OCI-LY1 (cell line): ENCODE measurements at regions not wholly inside any gene's neighbourhood (a gene's known extent, or its start where the extent isn't known, plus 50 kb on each side); places are given as distances from the start of the nearest gene placed in this dataset.
A peak's percentile ranks its signal among the peaks of the same experiment; 100 is the strongest.

Source experiments
- H2AFZ ChIP-seq: fragments of 200-600 bp; sonication (generic), shearing (Covaris generic); 2 replicates; pipeline ENCODE4 v1.6.0; 2014; ENCODE audit warnings: antibody characterized with exemption, mild to moderate bottlenecking, low read length
- H3F3A ChIP-seq: fragments of 200-600 bp; sonication (generic), shearing (Covaris generic); 2 replicates; pipeline ENCODE4 v1.6.0; 2014; ENCODE audit warnings: mild to moderate bottlenecking, antibody characterized with exemption, low read length, moderate library complexity; ENCODE audit not compliant: insufficient read depth
- H3K27ac ChIP-seq: fragments of 200-600 bp; sonication (generic); 2 replicates; pipeline ENCODE4 v1.5.1; 2014; ENCODE audit warnings: low read length, mixed run types, mild to moderate bottlenecking, low read depth; ENCODE audit not compliant: poor library complexity, severe bottlenecking
- H3K27me3 ChIP-seq: fragments of 200-600 bp; sonication (generic); 2 replicates; pipeline ENCODE4 v1.6.0; 2014; ENCODE audit warnings: antibody characterized with exemption, mild to moderate bottlenecking, low read length, moderate library complexity; ENCODE audit not compliant: insufficient read depth
- H3K36me3 ChIP-seq: fragments of 200-600 bp; sonication (generic); 2 replicates; pipeline ENCODE4 v1.6.1; 2014; ENCODE audit warnings: mild to moderate bottlenecking, antibody characterized with exemption, low read length, moderate library complexity, mixed read lengths; ENCODE audit not compliant: insufficient read depth
- H3K4me1 ChIP-seq: fragments of 200-600 bp; sonication (generic); 2 replicates; pipeline ENCODE4 v1.5.1; 2014; ENCODE audit warnings: mild to moderate bottlenecking, low read length, moderate library complexity; ENCODE audit not compliant: insufficient read depth, severe bottlenecking
- H3K4me2 ChIP-seq: fragments of 200-600 bp; sonication (generic), shearing (Covaris generic); 2 replicates; pipeline ENCODE4 v1.6.1; 2014; ENCODE audit warnings: low read length
- H3K4me3 ChIP-seq: fragments of 200-600 bp; sonication (generic); 2 replicates; pipeline ENCODE4 v1.5.1; 2014; ENCODE audit warnings: low read length, low read depth, mild to moderate bottlenecking, mixed read lengths; ENCODE audit not compliant: poor library complexity, severe bottlenecking
- H3K79me2 ChIP-seq: fragments of 200-600 bp; shearing (Covaris generic); 2 replicates; pipeline ENCODE4 v1.6.1; 2016; ENCODE audit warnings: mixed run types, low read length, mixed read lengths; ENCODE audit not compliant: insufficient read depth
- H3K9ac ChIP-seq: fragments of 200-600 bp; sonication (generic), shearing (Covaris generic); 2 replicates; pipeline ENCODE4 v1.6.1; 2014; ENCODE audit warnings: mild to moderate bottlenecking, low read length, mixed read lengths
- H3K9me2 ChIP-seq: fragments of 200-600 bp; sonication (generic), shearing (Covaris generic); 2 replicates; pipeline ENCODE4 v1.6.1; 2014; ENCODE audit warnings: low read depth, mild to moderate bottlenecking, low read length, mixed read lengths
- H3K9me3 ChIP-seq: fragments of 200-600 bp; shearing (Covaris generic); 2 replicates; pipeline ENCODE4 v1.6.1; 2014; ENCODE audit warnings: low read length, mixed read lengths
- H4K20me1 ChIP-seq: fragments of 200-600 bp; sonication (generic), shearing (Covaris generic); 2 replicates; pipeline ENCODE4 v1.6.0; 2016; ENCODE audit warnings: mild to moderate bottlenecking, low read length; ENCODE audit not compliant: insufficient read depth
- EZH2 ChIP-seq: fragments of 200-600 bp; sonication (generic), shearing (Covaris generic); IDR thresholded peaks from 2 replicates; pipeline ENCODE4 v1.8.0; 2017; ENCODE audit warnings: borderline replicate concordance, mixed run types, mild to moderate bottlenecking, antibody characterized with exemption, low read length, moderate library complexity, mixed read lengths
- TF ChIP-seq, protein P1 (sequence below): fragments of 200-600 bp; sonication (generic), shearing (Covaris generic); IDR thresholded peaks from 2 replicates; pipeline ENCODE4 v1.5.1; 2017; ENCODE audit warnings: mild to moderate bottlenecking, antibody characterized with exemption, low read length, moderate library complexity, mixed read lengths

DNA sequence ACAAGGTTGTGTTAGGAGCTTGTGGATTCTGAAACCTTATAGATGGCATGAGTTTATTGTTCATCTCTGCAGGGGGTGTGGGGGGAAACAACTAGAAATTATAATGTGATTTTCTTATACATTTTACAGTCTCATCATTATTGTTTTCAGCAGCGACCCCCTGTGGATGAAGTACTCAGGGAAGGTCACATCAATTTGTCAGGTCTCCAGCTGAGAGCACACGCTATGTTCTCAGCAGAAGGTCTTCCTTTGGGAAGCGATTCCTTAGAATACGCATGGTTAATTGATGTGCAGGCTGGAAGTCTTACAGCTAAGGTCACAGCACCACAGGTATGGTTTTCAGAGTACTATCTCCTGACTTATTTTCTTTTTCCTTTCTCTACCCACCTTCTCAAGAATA lies 72.2 kb downstream of the BLTP1 start:
- Histone ChIP-seq H3F3A (no peaks in the 10 kb centered on the region), H3K9ac (no peak overlapping the region), H3K79me2 (no peaks in the 10 kb centered on the region), H3K36me3 (peaks cover 6% of the 10 kb centered on the region; the same call in 1 of the 2 replicates), H4K20me1 (no peaks in the 10 kb centered on the region), H3K4me3 (no peak overlapping the region), H3K9me3 (no peaks in the 10 kb centered on the region), H3K9me2 (no peaks in the 10 kb centered on the region), H3K4me1 (no peaks in the 10 kb centered on the region), H2AFZ (no peak overlapping the region), H3K27me3 (no peaks in the 10 kb centered on the region), H3K4me2 (no peak overlapping the region), H3K27ac (no peak overlapping the region)
- TF ChIP-seq, protein P1, sequence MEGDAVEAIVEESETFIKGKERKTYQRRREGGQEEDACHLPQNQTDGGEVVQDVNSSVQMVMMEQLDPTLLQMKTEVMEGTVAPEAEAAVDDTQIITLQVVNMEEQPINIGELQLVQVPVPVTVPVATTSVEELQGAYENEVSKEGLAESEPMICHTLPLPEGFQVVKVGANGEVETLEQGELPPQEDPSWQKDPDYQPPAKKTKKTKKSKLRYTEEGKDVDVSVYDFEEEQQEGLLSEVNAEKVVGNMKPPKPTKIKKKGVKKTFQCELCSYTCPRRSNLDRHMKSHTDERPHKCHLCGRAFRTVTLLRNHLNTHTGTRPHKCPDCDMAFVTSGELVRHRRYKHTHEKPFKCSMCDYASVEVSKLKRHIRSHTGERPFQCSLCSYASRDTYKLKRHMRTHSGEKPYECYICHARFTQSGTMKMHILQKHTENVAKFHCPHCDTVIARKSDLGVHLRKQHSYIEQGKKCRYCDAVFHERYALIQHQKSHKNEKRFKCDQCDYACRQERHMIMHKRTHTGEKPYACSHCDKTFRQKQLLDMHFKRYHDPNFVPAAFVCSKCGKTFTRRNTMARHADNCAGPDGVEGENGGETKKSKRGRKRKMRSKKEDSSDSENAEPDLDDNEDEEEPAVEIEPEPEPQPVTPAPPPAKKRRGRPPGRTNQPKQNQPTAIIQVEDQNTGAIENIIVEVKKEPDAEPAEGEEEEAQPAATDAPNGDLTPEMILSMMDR = peak; percentile 36; the same call in 1 of the 2 replicates
- no peak for TF ChIP-seq EZH2

DNA sequence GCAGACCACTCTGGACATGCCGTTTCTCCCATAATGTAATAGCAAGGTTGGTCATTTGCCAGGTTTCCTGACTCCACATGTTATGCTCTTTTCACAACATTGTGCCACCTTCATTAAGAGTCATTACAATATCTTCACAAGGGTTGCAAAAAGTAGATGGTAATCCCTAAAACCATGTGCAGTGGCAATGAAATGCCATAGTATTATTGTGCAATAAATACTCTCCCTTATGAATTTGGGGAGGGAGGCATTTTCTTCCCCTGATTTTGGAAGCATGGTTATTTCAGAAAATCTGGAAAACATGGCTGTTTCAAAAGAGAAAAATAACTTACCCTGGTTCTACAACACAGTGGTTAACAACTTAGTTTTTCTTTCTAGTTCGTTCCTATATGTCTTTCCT lies 75.1 kb downstream of the BLTP1 start:
- TF ChIP-seq, protein P1 = no peak
- no peak for TF ChIP-seq EZH2
- Histone ChIP-seq H3K4me3 (no peak overlapping the region), H3K36me3 (peaks cover 12% of the 10 kb centered on the region; the same call in 1 of the 2 replicates)

DNA sequence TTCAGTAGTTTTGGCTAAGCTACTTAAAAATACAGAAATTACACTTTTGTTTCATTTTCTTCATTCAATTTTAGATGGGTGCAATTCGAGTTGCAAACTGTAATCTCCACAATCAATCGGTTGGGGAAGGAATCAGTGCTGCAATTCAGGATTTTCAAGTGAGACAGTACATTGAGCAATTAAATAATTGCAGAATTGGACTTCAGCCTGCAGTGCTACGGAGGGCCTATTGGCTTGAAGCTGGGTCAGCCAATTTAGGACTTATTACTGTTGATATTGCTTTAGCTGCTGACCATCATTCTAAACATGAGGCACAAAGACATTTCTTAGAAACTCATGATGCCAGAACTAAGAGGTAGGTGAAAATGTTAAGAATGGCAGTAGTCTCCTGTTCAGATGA lies 77.7 kb downstream of the BLTP1 start:
- no peaks in the 10 kb centered on the region for H3K9me2 ChIP-seq
- TF ChIP-seq EZH2 = no peak
- TF ChIP-seq, protein P1 = no peak
- H3K4me1 ChIP-seq = no peaks in the 10 kb centered on the region
- peaks cover 12% of the 10 kb centered on the region; the same call in 1 of the 2 replicates for H3K36me3 ChIP-seq
- H3F3A ChIP-seq = no peaks in the 10 kb centered on the region
- no peak overlapping the region for H3K4me2 ChIP-seq
- no peak overlapping the region for H3K27ac ChIP-seq
- H3K27me3 ChIP-seq = no peaks in the 10 kb centered on the region
- no peaks in the 10 kb centered on the region for H3K9me3 ChIP-seq
- no peak overlapping the region for H3K9ac ChIP-seq
- H4K20me1 ChIP-seq = no peaks in the 10 kb centered on the region
- no peaks in the 10 kb centered on the region for H3K79me2 ChIP-seq
- H3K4me3 ChIP-seq = no peak overlapping the region
- H2AFZ ChIP-seq = no peak overlapping the region

More for the DNA sequence above, 75.1 kb downstream of the BLTP1 start:
- Histone ChIP-seq H3K9me3 (no peaks in the 10 kb centered on the region), H3K79me2 (no peaks in the 10 kb centered on the region), H2AFZ (no peak overlapping the region), H3K4me2 (no peak overlapping the region), H3K9ac (no peak overlapping the region), H3K9me2 (no peaks in the 10 kb centered on the region), H4K20me1 (no peaks in the 10 kb centered on the region), H3K27me3 (no peaks in the 10 kb centered on the region), H3K4me1 (no peaks in the 10 kb centered on the region), H3K27ac (no peak overlapping the region), H3F3A (no peaks in the 10 kb centered on the region)
